GM19438 (cell line): ENCODE measurements at regions not wholly inside any gene's neighbourhood (a gene's known extent, or its start where the extent isn't known, plus 50 kb on each side); places are given as distances from the start of the nearest gene placed in this dataset.

Experiments used
- ATAC-seq: cut with Tn5 transposase; IDR thresholded peaks from one replicate; pipeline ENCODE4 v1.9.1; 2021; ENCODE audit warnings: low read depth; ENCODE audit not compliant: unreplicated experiment

DNA sequence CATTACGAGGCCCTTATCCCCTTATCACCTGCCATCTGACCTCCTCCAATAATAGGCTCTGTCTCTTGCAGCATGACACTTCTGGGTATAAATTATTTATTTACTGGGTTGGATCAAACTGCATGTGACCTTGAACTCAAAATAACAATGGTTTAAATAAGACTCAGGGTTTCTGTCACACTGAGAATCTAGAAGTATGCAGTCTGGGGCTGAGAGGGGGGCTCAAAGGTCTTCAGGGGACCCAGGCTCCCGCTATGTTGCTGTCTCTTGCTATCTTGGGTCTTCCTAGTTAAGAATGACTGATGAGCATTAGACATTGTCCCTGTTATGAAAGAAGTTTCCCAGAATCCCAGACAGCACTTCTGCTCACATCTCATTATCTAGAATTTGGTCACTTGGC lies 133.5 kb downstream of the URB2 start:
- ATAC-seq = no peak

DNA sequence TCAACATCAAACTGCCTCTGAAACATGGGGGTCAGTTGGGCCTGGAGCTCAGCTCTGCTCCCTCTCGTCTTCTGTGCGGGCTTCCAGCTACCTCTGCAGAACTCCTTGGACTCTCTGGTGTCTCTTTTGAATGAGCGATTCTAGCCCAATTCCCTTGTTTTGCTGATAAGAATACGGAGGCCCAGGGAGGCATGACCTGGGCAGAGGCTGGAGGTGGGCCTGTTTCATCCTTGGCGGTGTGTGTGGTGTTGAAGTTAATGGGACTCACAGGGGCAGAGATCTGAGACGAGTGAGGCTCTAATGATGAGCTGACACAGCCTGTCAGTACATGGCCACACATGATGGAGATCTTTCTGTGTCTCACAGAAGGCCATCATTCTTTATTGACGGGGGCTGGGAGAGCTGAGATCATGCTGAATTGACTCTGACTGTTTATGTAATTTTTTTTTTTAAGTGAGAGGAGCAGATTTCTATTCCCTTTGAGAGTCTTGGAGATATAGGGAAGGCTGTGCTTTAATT lies 134.5 kb downstream of the URB2 start:
- ATAC-seq = no peak

DNA sequence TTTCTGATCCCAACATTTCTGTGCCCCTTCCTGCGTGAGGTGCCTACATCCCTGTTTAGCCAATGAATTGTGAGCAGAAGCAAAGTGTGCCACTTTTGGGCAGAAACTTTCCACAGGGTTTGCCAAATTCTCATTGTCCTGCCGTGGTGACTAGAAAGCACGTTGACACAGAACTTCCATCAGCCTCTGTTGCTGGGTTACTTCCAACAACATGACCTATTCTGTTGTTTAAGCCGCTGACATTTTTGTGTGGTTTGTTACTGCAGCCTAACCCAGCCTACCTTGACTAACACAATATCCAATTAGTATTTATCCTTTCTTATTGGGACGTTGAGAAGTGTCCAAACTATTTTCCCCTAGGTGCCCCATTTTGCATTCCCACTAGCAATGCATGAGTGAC lies 136.8 kb downstream of the URB2 start:
- ATAC-seq = no peak

DNA sequence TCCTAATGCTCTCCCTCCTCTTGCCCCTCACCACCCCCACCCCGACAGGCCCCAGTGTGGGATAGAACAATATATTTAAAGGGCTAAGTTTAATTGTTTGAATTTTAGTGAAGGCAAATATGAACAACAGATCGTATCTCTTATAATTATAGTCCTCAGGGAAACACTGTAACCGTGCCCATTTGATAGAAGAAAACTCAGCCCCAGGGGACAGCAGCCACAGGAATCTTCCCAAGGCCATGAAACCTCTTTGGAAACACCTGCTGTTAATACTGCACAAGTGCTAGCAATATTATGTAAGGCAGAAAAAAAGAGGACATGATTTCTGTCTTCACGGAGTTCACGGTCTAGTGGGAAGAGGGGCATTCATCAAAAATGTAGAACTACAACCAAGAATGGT lies 142.2 kb downstream of the URB2 start:
- ATAC-seq = no peak

DNA sequence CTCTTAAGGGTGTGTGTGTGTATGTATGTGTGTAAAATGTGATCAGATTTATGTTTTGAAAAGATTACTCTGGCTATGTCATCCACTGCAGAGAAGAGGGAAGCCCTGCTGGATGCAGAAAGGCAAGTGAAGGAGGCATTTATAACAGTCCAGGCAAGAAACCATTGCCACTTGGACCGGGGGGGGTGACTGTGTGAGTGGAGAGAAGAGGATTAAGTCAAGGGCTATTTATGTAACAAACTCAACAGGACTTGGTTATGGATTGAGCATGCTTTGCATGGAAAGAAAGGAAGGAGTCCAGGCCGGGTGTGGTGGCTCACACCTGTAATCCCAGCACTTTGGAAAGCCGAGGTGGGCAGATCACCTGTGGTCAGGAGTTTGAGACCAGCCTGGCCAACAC lies 143.0 kb downstream of the URB2 start:
- ATAC-seq = no peak

DNA sequence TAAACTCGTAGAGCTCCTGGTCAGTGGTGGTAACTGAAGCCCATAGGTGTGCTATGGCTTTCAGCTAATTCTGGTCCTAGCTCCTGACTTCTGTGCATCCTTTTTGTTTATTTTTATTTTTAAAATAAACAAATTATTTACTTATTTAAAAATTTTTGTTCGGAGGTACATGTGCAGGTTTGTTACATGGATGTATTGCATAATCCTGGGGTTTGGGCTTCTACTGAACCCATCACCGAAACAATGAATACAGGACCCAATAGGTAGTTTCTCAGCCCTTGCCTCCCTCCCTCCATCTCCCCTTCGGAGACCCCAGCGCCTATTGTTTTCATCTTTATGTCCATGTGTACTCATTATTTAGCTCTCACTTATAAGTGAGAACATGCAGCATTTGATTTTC lies 143.8 kb downstream of the URB2 start:
- no peak for ATAC-seq

DNA sequence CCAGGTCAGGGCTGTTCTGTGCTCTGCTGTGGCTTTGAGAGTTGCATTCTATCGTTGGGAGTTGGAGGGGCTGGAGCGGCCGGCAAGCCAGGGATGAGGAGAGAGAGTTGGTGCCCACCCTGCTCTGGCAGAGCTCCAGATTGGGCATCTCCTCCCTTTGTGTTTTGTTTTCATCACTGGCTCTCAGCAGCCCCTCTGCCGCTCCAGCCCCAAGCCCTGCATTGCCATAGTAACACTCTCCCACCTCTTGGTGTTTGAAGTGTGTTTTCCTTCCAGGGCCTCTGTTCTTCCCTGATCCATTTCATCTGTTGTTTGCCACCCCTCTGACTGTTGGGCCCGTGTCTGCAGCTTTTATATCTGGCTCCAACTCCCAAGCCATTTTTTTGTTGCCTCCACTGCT lies 152.7 kb downstream of the URB2 start:
- ATAC-seq = no peak

DNA sequence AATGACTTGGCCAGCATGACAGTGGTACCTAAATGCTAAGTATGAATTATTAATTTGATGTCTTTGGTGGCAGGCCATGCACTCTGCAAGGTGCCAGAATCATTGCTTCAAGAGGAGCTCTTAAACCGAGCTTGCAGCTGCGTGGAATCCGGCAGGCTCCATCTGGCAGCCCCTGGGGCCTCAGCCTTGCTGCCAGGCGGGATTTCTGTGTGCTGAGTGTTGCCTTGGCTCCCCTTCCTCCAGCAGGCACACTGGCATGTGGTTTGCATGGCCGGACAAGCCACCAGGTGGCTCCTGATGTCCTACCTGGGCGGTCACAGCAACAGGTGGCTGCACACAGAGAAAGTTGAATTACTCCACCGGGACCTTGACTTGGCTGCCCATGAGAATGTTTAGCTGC lies 155.4 kb downstream of the URB2 start:
- no peak for ATAC-seq

DNA sequence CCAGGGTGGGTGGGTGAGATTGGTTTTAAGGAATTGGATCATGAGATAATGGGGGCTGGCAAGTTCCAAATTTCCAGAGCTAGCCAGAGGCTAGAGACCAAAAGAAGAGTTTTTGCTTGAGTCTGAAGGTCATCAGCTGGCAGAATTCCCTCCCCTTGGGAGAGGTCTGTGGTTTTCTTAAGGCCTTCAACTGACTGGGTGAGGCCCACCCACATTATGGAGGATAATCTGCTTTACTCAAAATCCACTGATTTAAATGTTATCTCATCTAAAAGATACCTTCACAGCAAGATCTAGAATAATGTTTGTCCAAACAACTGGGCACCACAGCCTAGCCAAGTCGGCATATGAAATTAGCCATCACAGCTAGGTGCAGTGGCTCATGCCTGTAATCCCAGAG lies 156.4 kb downstream of the URB2 start:
- ATAC-seq = no peak

DNA sequence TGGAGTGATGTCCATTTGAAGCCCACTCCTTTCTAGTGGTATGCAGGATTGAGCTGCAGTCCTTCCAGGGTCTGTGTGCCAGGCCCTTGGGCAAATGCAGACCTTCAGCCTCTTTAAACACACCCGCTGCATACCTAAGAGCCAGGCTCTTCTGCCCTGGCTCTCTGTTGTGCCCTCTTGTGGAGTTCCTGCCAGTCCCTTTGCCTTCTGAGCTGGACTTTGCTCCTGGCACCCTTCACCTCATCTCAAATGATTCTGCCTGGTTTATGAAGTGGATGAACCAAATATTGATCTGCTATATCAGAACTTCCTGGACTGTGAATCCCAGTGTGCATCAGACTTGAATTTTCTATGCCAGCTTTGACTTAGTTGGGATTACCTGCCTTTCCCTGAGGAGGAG lies 158.8 kb downstream of the URB2 start:
- no peak for ATAC-seq

DNA sequence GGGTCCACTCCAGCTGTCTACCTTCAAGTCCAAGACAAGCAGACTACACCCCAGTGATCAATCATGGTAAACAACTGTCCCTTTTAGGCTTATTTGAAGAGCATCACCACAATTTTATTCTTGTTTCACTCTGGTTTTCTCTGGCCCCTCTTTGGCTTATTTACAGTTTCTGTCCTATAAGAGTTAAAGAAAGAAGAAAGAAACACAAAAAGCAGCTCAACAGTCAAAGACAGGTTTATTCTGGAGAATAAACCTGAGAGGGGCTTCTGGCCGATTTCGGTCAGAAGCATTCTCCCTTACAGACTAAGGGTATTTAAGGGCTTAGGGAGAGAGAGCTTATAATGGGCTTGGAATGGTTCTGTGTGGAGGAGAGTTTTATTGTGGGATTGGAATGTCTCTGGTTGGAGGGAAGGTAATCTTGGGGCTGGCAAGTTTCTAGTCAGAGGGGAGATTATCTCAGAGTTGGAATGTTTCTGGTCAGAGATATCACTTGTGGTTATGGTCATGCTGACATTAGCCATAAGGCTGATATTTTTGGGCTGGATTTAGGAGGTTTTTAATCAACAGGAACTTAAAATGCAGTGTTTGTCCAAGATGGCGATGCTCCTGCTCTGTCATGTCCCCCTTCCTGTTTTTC lies 161.0 kb downstream of the URB2 start:
- no peak for ATAC-seq

DNA sequence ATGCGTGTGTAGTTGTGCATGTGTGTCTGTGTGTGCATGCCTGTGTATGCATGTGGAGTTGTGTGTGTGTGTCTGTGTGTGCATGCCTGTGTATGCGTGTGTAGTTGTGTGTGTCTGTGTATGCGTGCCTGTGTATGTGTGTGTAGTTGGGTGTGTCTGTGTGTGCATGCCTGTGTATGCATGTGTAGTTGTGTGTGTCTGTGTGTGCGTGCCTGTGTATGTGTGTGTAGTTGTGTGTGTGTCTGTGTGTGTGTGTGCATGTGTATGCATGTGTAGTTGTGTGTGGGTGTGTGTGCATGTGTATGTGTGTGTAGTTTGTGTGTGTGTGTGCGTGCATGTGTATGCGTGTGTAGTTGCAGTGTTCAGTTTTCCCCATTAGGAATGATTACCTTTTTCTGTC lies 162.0 kb downstream of the URB2 start:
- ATAC-seq = no peak

DNA sequence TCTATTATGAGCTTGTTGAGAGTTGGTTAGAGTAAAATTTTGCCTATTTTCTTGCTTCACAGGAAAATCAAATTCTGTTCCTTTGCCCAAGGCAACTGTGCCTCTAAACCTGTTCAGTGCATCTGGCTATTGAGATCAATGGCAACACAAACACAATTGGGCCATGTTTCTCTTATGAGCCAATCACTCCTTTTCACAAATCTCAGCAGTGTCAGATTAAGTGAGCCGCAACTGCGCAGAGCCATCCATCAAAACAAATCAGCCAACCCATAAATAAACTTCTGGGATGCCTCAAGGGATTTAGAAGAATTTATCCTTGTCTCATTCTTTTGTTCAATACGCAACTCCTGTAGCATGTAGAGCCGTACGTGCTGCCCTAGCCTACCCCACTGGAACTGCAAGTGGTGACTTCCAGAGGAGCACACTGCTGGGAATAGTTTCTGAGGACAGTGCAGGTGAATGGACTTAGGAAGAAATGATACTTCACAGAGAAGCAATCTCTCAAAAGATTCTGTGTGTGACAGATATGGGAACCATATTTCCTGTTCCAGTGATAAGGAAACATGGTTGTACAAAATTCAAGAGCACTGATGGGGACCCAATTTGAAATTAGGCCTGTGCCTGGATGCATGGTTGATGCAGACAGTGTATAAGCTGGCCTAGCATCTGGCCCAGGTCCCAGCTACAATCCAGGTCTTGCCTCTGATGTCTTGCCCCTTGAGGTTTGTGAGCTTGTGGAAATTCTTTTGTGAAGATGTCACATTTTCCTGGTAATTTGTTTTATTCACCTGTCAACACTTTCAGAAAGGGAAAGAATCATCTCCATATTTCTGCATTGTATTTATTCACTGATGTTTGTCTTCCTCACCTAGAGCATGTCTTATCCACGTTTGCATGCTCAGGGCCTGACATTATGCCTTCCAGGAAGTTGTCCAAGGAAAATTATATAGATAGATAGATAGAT lies 166.2 kb downstream of the URB2 start:
- no peak for ATAC-seq

DNA sequence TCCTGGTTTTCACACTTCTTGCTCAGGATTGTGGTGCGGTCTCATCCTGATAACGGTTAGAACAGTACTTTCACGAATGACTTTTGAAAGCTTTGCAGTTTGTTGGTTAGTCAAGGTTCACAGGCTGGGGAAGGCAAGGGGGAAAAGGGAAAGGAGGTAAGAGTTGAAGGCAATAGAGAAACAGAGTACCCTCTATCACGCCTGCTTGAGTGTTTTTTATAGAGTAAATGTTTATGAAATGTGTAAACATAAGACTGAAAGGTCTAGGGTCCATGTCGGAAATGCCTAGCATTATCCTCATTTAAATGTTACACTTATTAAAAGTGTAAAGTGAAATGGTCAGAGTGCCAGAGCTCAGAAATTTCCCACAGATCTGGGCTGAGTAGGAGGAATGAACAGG lies 167.4 kb downstream of the URB2 start:
- no peak for ATAC-seq

DNA sequence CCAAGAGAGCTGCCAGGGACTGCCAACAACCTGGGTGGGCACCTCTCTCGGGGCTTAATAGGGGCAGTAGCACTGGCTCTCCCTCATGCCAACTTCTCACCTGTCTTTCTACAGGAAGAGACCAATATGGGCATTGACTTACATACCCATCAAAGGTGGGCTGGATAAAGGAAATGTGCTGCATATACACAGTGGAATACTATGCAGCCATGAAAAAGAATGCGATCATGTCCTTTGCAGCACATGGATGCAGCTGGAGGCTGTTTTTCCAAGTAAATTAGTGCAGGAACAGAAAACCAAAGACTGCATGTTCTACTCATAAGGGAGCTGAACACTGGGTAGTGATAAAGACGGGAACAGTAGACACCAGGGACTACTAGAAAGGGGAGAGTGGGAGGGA lies 172.5 kb downstream of the URB2 start:
- no peak for ATAC-seq

DNA sequence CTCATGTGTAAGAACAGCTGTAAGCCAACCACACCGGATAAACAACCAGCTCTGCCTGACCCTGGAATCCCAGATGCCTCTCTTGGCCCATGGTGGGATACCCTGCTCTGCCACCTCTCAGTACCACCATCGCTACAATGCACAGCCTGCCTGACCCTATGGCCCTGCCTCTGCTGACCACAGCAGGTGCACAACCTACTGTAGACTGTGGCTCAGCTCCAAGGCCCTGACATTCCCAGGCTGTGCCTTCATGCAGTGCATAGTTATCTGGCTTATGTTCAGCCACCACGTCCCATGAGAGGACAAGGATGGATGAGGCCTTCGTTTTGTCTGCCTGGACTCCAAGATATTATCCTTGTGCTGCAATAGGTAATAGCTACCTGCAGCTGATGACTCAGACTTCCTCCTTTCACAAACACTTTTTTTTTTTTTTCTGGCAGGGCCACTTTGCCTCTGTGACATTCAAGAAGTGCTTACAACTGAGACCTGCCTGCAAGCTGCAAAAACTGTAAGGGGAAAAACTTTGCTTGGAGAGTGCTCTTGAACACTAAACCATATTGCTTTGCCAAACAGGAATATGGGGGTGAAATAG lies 177.7 kb downstream of the URB2 start:
- no peak for ATAC-seq

DNA sequence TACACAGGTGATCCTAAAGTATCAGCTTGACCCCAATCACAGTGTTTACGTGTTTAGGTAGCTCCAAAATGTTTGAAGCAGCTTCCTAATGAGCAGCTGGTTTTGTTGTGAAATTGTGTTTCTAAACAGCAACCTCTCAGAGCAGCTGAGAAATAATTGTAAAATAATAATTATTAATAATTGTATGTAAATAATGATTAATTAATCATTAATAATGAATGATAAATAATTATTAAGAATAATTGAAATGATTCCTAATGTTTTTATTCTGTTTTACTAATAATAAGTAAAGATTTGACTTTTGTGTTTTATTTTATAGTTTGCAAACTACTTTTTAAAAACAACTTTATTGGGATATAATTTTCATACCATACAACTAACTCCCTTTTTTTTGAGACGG lies 182.2 kb downstream of the URB2 start:
- ATAC-seq = no peak

DNA sequence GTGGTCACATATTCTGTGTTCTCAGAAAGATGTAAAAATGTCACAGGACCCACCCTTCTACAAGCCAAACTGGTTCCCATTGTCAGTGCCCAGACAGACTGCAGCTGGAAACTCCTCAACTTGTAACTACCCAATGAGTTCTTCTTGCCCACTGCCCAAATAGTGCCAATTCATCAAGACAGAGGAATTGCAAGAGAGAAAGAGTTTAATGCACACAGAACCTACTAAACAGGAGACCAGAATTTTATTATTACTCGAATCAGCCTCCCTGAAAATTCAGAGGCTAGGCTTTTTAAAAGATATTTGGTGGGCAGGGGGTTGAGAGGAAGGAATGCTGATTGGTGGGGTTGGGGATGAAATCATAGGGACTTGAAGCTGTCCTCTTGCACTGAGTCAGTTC lies 184.1 kb downstream of the URB2 start:
- no peak for ATAC-seq

DNA sequence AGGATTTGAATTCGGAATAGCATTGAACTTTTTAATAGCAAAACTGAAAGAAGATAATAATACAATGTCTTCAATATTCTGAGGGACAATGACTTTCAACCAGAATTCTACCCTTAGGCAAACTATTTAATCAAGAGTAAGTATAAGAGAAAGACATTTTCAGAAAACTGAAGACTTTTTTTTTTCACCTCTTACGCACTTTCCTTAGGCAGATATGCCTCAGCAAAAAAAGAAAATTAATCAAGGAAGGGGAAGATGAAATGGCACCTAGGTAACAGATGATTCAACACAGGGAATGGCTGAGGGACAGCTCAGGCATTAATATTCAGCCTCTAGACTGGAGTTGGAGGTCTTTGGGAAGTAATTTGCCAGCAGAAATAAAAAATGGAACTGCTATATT lies 184.9 kb downstream of the URB2 start:
- no peak for ATAC-seq

DNA sequence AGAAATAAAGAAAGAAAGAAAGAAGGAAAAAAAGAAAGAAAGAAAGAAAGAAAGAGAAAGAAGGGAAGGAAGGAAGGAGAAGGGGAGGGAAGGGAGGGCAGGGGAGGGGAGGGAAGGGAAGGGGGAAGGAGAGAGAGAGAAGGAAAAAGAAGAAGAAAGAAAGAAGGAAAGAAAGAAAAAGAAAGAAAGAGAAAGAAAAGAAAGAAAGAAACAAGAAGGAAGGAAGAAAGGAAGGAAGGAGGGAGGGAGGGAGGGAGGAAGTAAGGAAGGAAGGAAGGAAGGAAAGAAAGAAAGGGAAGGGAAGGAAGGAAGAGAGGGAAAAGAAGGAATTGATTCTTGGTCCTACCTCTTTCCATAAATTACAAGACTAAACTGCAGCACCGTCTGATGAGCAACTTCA lies 186.1 kb downstream of the URB2 start:
- ATAC-seq = no peak

DNA sequence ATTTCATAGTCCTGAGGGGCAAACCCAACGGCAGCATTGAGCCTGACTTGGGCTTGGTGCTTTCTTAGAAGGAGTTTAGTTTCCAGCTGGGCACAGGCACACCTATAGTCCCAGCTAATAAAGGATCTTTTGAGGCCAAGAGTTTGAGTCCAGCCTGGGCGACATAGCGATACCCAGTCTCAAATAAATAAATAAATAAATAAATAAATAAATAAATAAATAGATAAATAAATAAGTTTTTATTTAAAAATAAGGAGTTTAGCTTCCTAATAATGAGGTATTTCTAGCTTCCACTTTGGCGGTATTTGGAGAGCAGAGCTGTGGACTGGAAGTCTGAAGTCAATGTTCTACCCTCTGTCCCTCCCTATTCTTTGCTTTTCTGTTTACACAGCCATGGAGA lies 186.6 kb downstream of the URB2 start:
- ATAC-seq = no peak

DNA sequence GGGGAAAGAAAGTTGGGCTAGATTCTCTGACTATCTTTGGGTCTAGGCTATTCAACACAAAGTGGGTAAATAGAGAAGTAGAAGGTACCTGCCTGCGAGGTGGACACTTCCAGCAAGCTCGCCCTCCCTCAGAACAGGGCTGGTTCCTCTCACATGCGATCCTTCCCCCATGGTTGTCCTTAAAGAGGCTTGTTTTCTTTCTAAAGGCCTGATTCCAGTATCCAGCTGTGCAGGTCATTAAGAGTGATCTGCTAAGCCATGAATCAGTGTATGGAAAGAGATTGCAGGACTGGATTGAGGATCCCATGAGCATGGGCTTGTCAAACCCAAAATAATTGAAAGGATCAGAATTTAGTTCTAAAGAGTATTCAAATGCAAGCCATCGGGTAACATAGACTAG lies 189.0 kb downstream of the URB2 start:
- no peak for ATAC-seq
